Pancreas (tissue), 10 donors: ENCODE measurements at regions not wholly inside any gene's neighbourhood (a gene's known extent, or its start where the extent isn't known, plus 50 kb on each side); places are given as distances from the start of the nearest gene placed in this dataset.
A peak's percentile ranks its signal among the peaks of the same experiment; 100 is the strongest.

Experiments
- ATAC-seq, 4 donors: fragments of 200-7000 bp; cut with Tn5 transposase; one replicate each; pipeline versions ENCODE4 v1.8.0 to v1.9.1; 2020; ENCODE audit warnings: mild to moderate bottlenecking in 4 of 4, moderate library complexity in 4 of 4
- DNase-seq, 6 donors: peaks; one replicate each; pipeline ENCODE4 v3.0.0-alpha.2; 2020
- FAIRE-seq: peaks from 2 replicates; lab custom pipeline; 2012; peaks lifted over from hg19 to GRCh38; lab: Jason Lieb, UNC
- H3K27ac ChIP-seq, 4 donors: fragments of 200-600 bp; sonication (generic); 1 replicate in 3 of 4; 2 replicates in 1 of 4; pipeline versions ENCODE4 v1.5.0 to v1.8.0; 2020
- H3K27me3 ChIP-seq, 4 donors: fragments of 200-600 bp; one replicate each; pipeline ENCODE4 v1.8.0; 2021
- H3K36me3 ChIP-seq, 3 donors: fragments of 200-600 bp; sonication (generic) in 1 of 3; one replicate each; pipeline versions ENCODE4 v1.5.0 to v1.8.0; 2020 to 2021
- H3K4me1 ChIP-seq, 3 donors: fragments of 200-600 bp; one replicate each; pipeline ENCODE4 v1.8.0; 2021
- H3K4me3 ChIP-seq, 4 donors: fragments of 200-600 bp; sonication (generic) in 2 of 4; one replicate each; pipeline versions ENCODE4 v1.5.0 to v1.8.0; 2020 to 2021
- H3K9me3 ChIP-seq, 4 donors: fragments of 200-600 bp; one replicate each; pipeline ENCODE4 v1.8.0; 2021
- WGBS, 2 donors: extraction: QIAGEN DNeasy Blood & Tissue Kit; methylation state at CpG; one replicate each; pipeline ENCODE4 v1.1.7; 2013; 5-methylcytosine and 5-hydroxymethylcytosine counted together
- intact Hi-C, 3 donors: fragments of 100-400 bp; cut with DNase I; formaldehyde crosslinking; loops; one replicate each; pipeline versions ENCODE4 v1.11.1 to v1.14.2; 2022
- TF ChIP-seq, protein P1 (sequence below), 4 donors: fragments of 200-600 bp; sonication (generic) in 3 of 4; IDR thresholded peaks; one replicate each; pipeline versions ENCODE4 v1.5.0 to v1.8.0; 2021; ENCODE audit warnings: antibody characterized with exemption in 4 of 4
- donor health status: healthy with polysubstance abuse.
- donor health status: DM: no; HTN: no; CAD: no; lungs with moderate emphysema.
- donor health status: DM: no; HTN: no; CAD: no.
- donor health status: control.
- donor health status: control.
- donor health status: Bipolar disorder and iron deficiency.
- donor health status: DM: yes; HTN: yes; CAD: no.
- donor health status: DM: no; HTN: no; CAD: no.
- donor health status: DM: no; HTN: no; CAD: no.
- donor health status: DM: yes; HTN: yes; CAD: no.

DNA sequence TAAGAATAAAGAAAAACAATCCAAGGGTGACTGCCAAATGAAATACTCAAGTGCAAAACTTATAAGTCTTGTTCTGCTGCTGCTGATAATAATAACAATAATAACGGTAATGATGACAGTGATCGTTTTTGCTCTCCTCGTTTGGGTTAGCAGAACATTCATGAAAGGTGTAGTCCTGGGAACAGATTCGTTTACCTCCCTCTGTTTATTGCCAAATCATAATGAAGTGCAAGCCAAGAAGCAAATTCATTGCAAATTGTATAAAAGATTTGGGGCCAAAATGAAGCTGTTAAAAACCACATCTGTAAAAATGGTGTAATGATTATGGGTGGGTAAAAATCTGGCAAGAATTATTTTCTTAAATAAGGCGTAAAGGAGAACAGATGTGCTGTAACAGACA lies 587.2 kb upstream of the MKI67 start:
- 58 to 68% methylated on average over 5 of the region's 5 CpGs for WGBS, 2 donors
- H3K9me3 ChIP-seq: no peaks in the 10 kb centered on the region
- TF ChIP-seq, protein P1, sequence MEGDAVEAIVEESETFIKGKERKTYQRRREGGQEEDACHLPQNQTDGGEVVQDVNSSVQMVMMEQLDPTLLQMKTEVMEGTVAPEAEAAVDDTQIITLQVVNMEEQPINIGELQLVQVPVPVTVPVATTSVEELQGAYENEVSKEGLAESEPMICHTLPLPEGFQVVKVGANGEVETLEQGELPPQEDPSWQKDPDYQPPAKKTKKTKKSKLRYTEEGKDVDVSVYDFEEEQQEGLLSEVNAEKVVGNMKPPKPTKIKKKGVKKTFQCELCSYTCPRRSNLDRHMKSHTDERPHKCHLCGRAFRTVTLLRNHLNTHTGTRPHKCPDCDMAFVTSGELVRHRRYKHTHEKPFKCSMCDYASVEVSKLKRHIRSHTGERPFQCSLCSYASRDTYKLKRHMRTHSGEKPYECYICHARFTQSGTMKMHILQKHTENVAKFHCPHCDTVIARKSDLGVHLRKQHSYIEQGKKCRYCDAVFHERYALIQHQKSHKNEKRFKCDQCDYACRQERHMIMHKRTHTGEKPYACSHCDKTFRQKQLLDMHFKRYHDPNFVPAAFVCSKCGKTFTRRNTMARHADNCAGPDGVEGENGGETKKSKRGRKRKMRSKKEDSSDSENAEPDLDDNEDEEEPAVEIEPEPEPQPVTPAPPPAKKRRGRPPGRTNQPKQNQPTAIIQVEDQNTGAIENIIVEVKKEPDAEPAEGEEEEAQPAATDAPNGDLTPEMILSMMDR (IDR thresholded peaks at IDR 0.05): no peak
- H3K27ac ChIP-seq: no peak overlapping the region
- intact Hi-C loops: no loop called here
- no peaks in the 10 kb centered on the region for H3K27me3 ChIP-seq
- FAIRE-seq (no peak), DNase-seq (no peak), ATAC-seq (no peak)
- H3K4me1 ChIP-seq: no peaks in the 10 kb centered on the region
- no peak overlapping the region for H3K4me3 ChIP-seq
- H3K36me3 ChIP-seq: no peaks in the 10 kb centered on the region

GRCh38 chr10:128713874-128714570 lies 587.8 kb upstream of the MKI67 start:
- Histone ChIP-seq H3K9me3 (no peaks in the 10 kb centered on the region), H3K27me3 (no peaks in the 10 kb centered on the region), H3K4me3 (no peak overlapping the region), H3K4me1 (no peaks in the 10 kb centered on the region), H3K27ac (no peak overlapping the region), H3K36me3 (no peaks in the 10 kb centered on the region)
- TF ChIP-seq, protein P1 (IDR thresholded peaks at IDR 0.05): no peak
- FAIRE-seq (no peak), DNase-seq (no peak), ATAC-seq (no peak)
- intact Hi-C loops: no loop called here
- WGBS, 2 donors: 75 to 88% methylated on average over 6 of the region's 6 CpGs

- TF ChIP-seq, protein P1 (IDR thresholded peaks at IDR 0.05): no peak
- H3K4me1 ChIP-seq: no peaks in the 10 kb centered on the region
- no peak overlapping the region for H3K4me3 ChIP-seq
- no peaks in the 10 kb centered on the region for H3K36me3 ChIP-seq
- ATAC-seq: no peak
- DNase-seq: no peak
- FAIRE-seq: no peak
- H3K27me3 ChIP-seq: no peaks in the 10 kb centered on the region
- no peaks in the 10 kb centered on the region for H3K9me3 ChIP-seq
- intact Hi-C loops: no loop called here
- 61 to 76% methylated on average over 12 of the region's 12 CpGs for WGBS, 2 donors
- H3K27ac ChIP-seq: no peak overlapping the region
Observed at GRCh38 chr10:128714644-128715415, 588.6 kb upstream of the MKI67 start.

GRCh38 chr10:128716181-128716580 lies 590.0 kb upstream of the MKI67 start:
- Histone ChIP-seq H3K36me3 (no peaks in the 10 kb centered on the region), H3K4me1 (no peaks in the 10 kb centered on the region), H3K27ac (no peak overlapping the region), H3K4me3 (no peak overlapping the region), H3K9me3 (no peaks in the 10 kb centered on the region), H3K27me3 (no peaks in the 10 kb centered on the region)
- intact Hi-C loops: no loop called here
- FAIRE-seq (no peak), DNase-seq (peak in 1 of 6 donors; percentile 43), ATAC-seq (no peak)
- WGBS, 2 donors: 65 to 77% methylated on average over 9 of the region's 9 CpGs
- TF ChIP-seq, protein P1 (IDR thresholded peaks at IDR 0.05): no peak
